H1 (cell line): ENCODE measurements at regions not wholly inside any gene's neighbourhood (a gene's known extent, or its start where the extent isn't known, plus 50 kb on each side); places are given as distances from the start of the nearest gene placed in this dataset.

Experiments used
- CTCF ChIA-PET: fragments of 300-600 bp; sonication (Branson Sonifier 250); formaldehyde crosslinking; loops from one replicate; lab custom pipeline; 2021; ENCODE audit not compliant: partially characterized antibody; lab: Charles Lee
- POLR2A ChIA-PET: fragments of 300-600 bp; sonication (Branson Sonifier 250); formaldehyde crosslinking; loops from one replicate; lab custom pipeline; 2021; ENCODE audit warnings: inconsistent platforms; ENCODE audit not compliant: partially characterized antibody; lab: Charles Lee
- DNase-seq, 2 experiments: peaks; one replicate each; pipeline versions ENCODE4 v3.0.0 to v3.0.0-alpha.2; 2010 to 2022; ENCODE audit warnings: low spot score in 2 of 2, low read depth in 1 of 2, mixed read lengths in 1 of 2
- FAIRE-seq: peaks from 2 replicates; lab custom pipeline; 2011; peaks lifted over from hg19 to GRCh38; lab: Jason Lieb, UNC
- H2AFZ ChIP-seq: 2 replicates; pipeline ENCODE4 v1.8.1; 2012; ENCODE audit warnings: low read length, inconsistent platforms
- H2AK5ac ChIP-seq: 2 replicates; pipeline ENCODE4 v1.6.1; 2013; ENCODE audit warnings: low read depth, low read length
- H2BK120ac ChIP-seq: replicated peaks from 2 replicates; pipeline ENCODE3; 2013; ENCODE audit warnings: low read depth, low read length, inconsistent platforms
- H2BK12ac ChIP-seq: 2 replicates; pipeline ENCODE4 v1.6.1; 2013; ENCODE audit warnings: low read depth, low read length
- H2BK15ac ChIP-seq: 2 replicates; pipeline ENCODE4 v1.6.1; 2013; ENCODE audit warnings: low read length
- H2BK20ac ChIP-seq: 2 replicates; pipeline ENCODE4 v1.6.1; 2013; ENCODE audit warnings: low read length
- H2BK5ac ChIP-seq: 2 replicates; pipeline ENCODE4 v1.6.1; 2013; ENCODE audit warnings: low read depth, low read length
- H3K14ac ChIP-seq: 2 replicates; pipeline ENCODE4 v1.6.1; 2013; ENCODE audit warnings: inconsistent platforms; ENCODE audit not compliant: insufficient read length
- H3K18ac ChIP-seq: 2 replicates; pipeline ENCODE4 v1.6.1; 2013; ENCODE audit warnings: low read length; ENCODE audit errors: extremely low read depth
- H3K23ac ChIP-seq: 2 replicates; pipeline ENCODE4 v1.6.1; 2013; ENCODE audit warnings: inconsistent platforms; ENCODE audit not compliant: insufficient read length
- H3K23me2 ChIP-seq: 2 replicates; pipeline ENCODE4 v1.6.1; 2013; ENCODE audit warnings: low read depth, low read length
- H3K27ac ChIP-seq: 2 replicates; pipeline ENCODE4 v1.6.1; 2011; ENCODE audit warnings: low read depth, low read length, inconsistent platforms
- H3K27me3 ChIP-seq, 4 experiments: replicated peaks in 1 of 4; 1 replicate in 1 of 4; 2 replicates in 3 of 4; pipeline versions ENCODE4 v1.6.1 to v1.8.1; 2011 to 2013; ENCODE audit warnings: low read length in 3 of 4, mild to moderate bottlenecking in 3 of 4, inconsistent platforms in 2 of 4, mixed read lengths in 2 of 4, moderate library complexity in 1 of 4; ENCODE audit not compliant: control insufficient read depth in 3 of 4, insufficient read depth in 3 of 4; ENCODE audit errors: extremely low read depth in 1 of 4
- H3K36me3 ChIP-seq, 4 experiments: 2 replicates each; pipeline versions ENCODE4 v1.6.1 to v1.8.1; 2011 to 2013; ENCODE audit warnings: mild to moderate bottlenecking in 4 of 4, low read length in 3 of 4, moderate library complexity in 2 of 4, control low read depth in 1 of 4, inconsistent platforms in 1 of 4; ENCODE audit not compliant: insufficient read depth in 4 of 4, control insufficient read depth in 2 of 4
- H3K4ac ChIP-seq: replicated peaks from 2 replicates; pipeline ENCODE3; 2013; ENCODE audit warnings: low read length, low read depth, mixed read lengths, inconsistent platforms; ENCODE audit not compliant: insufficient read length
- H3K4me1 ChIP-seq, 4 experiments: replicated peaks in 1 of 4; 1 replicate in 1 of 4; 2 replicates in 3 of 4; pipeline versions ENCODE4 v1.6.1 to v1.8.1; 2011 to 2013; ENCODE audit warnings: low read length in 3 of 4, inconsistent platforms in 2 of 4, mixed read lengths in 1 of 4; ENCODE audit not compliant: insufficient read depth in 4 of 4, control insufficient read depth in 3 of 4
- H3K4me2 ChIP-seq, 2 experiments: 2 replicates each; pipeline versions ENCODE4 v1.6.1 to v1.8.1; 2011 to 2013; ENCODE audit warnings: low read depth in 2 of 2, low read length in 2 of 2, control low read depth in 1 of 2, inconsistent platforms in 1 of 2, mild to moderate bottlenecking in 1 of 2; ENCODE audit not compliant: insufficient read depth in 1 of 2
- H3K4me3 ChIP-seq, 4 experiments: fragments of 200-600, 300-600 bp in 1 of 4; sonication (generic), shearing (Covaris generic), sonication (Bioruptor Twin) in 1 of 4; 2 replicates each; pipeline versions ENCODE4 v1.5.1 to v1.8.1; 2011 to 2016; ENCODE audit warnings: low read length in 4 of 4, low read depth in 3 of 4, control low read depth in 2 of 4, inconsistent platforms in 2 of 4, mild to moderate bottlenecking in 2 of 4, mixed read lengths in 1 of 4, moderate library complexity in 1 of 4; ENCODE audit not compliant: insufficient read depth in 2 of 4; ENCODE audit errors: extremely low read depth in 1 of 4
- H3K56ac ChIP-seq: replicated peaks from 2 replicates; pipeline ENCODE3; 2013; ENCODE audit warnings: low read depth, mild to moderate bottlenecking, mixed read lengths, low read length, inconsistent platforms; ENCODE audit not compliant: insufficient read length
- H3K79me1 ChIP-seq: 2 replicates; pipeline ENCODE4 v1.6.1; 2013; ENCODE audit warnings: low read depth, low read length, control low read depth
- H3K79me2 ChIP-seq, 2 experiments: 2 replicates each; pipeline versions ENCODE4 v1.6.1 to v1.8.1; 2012 to 2013; ENCODE audit warnings: low read length in 2 of 2, mild to moderate bottlenecking in 2 of 2, inconsistent platforms in 1 of 2; ENCODE audit not compliant: insufficient read depth in 2 of 2, control insufficient read depth in 1 of 2
- H3K9ac ChIP-seq, 4 experiments: replicated peaks in 1 of 4; 1 replicate in 1 of 4; 2 replicates in 3 of 4; pipeline versions ENCODE4 v1.6.1 to v1.8.1; 2011 to 2013; ENCODE audit warnings: low read depth in 3 of 4, low read length in 3 of 4, control low read depth in 2 of 4, mild to moderate bottlenecking in 2 of 4, moderate library complexity in 2 of 4, inconsistent platforms in 1 of 4; ENCODE audit errors: extremely low read depth in 1 of 4
- H3K9me3 ChIP-seq, 2 experiments: 2 replicates each; pipeline versions ENCODE4 v1.6.1 to v1.8.1; 2012 to 2013; ENCODE audit warnings: mild to moderate bottlenecking in 2 of 2, moderate library complexity in 2 of 2, control low read depth in 1 of 2, inconsistent platforms in 1 of 2, low read depth in 1 of 2, low read length in 1 of 2, mixed read lengths in 1 of 2; ENCODE audit not compliant: insufficient read depth in 2 of 2
- H4K20me1 ChIP-seq, 2 experiments: replicated peaks in 1 of 2; 2 replicates each; pipeline versions ENCODE3 to v1.8.1; 2011 to 2013; ENCODE audit warnings: inconsistent platforms in 2 of 2, low read length in 2 of 2, mild to moderate bottlenecking in 1 of 2; ENCODE audit not compliant: insufficient read depth in 2 of 2, control insufficient read depth in 1 of 2
- H4K5ac ChIP-seq: 2 replicates; pipeline ENCODE4 v1.6.1; 2013; ENCODE audit warnings: low read length, low read depth, mixed read lengths, inconsistent platforms; ENCODE audit not compliant: insufficient read length
- H4K8ac ChIP-seq: 2 replicates; pipeline ENCODE4 v1.8.0; 2013; ENCODE audit warnings: mild to moderate bottlenecking, moderate library complexity, low read length, inconsistent platforms; ENCODE audit not compliant: insufficient read depth; ENCODE audit errors: extremely low read depth
- H4K91ac ChIP-seq: replicated peaks from 2 replicates; pipeline ENCODE3; 2013; ENCODE audit warnings: low read length, mixed read lengths, inconsistent platforms; ENCODE audit not compliant: insufficient read length
- BCL11A ChIP-seq, 2 experiments: IDR thresholded peaks; one replicate each; pipeline ENCODE4 v1.6.1; 2011; ENCODE audit warnings: low read depth in 2 of 2, low read length in 2 of 2, mild to moderate bottlenecking in 2 of 2
- NANOG ChIP-seq: IDR thresholded peaks from 2 replicates; pipeline ENCODE4 v1.6.1; 2011; ENCODE audit warnings: low read length, low read depth, mild to moderate bottlenecking, inconsistent platforms; ENCODE audit not compliant: insufficient read depth, poor library complexity, severe bottlenecking
- NRF1 ChIP-seq: IDR thresholded peaks from 2 replicates; pipeline ENCODE4 v1.6.1; 2011; ENCODE audit warnings: mild to moderate bottlenecking, low read depth, low read length, improper control_type of control experiment
- POLR2AphosphoS5 ChIP-seq: IDR thresholded peaks from 2 replicates; pipeline ENCODE4 v1.6.1; 2011; ENCODE audit warnings: low read depth, low read length
- SAP30 ChIP-seq: fragments of 300-600 bp; sonication (generic); IDR thresholded peaks from 2 replicates; pipeline ENCODE4 v1.7.1; 2012; ENCODE audit warnings: low read length, moderate library complexity, mild to moderate bottlenecking, inconsistent platforms; ENCODE audit not compliant: insufficient read depth, insufficient replicate concordance
- SIRT6 ChIP-seq: IDR thresholded peaks from one replicate; pipeline ENCODE4 v1.7.1; 2012; ENCODE audit warnings: low read length, inconsistent platforms
- SP2 ChIP-seq: IDR thresholded peaks from 2 replicates; pipeline ENCODE4 v1.6.1; 2012; ENCODE audit warnings: mild to moderate bottlenecking, low read length, inconsistent platforms
- TAF7 ChIP-seq: optimal IDR thresholded peaks from 2 replicates; pipeline ENCODE3; 2011; ENCODE audit warnings: low read depth, mild to moderate bottlenecking, inconsistent platforms, low read length, moderate library complexity, borderline replicate concordance
- TEAD4 ChIP-seq: IDR thresholded peaks from 2 replicates; pipeline ENCODE4 v1.6.1; 2012; ENCODE audit warnings: low read depth, low read length, inconsistent platforms, mixed read lengths
- YY1 ChIP-seq: IDR thresholded peaks from 2 replicates; pipeline ENCODE4 v1.6.1; 2011; ENCODE audit warnings: low read depth, mild to moderate bottlenecking, low read length
- WGBS, 2 experiments: shearing (Covaris generic) in 1 of 2; methylation state at CpG; one replicate each; pipeline versions ENCODE4 v1.1.6 to v1.1.7; 2013 to 2015; ENCODE audit warnings: low lambda C conversion rate in 2 of 2, mixed read lengths in 2 of 2, inconsistent platforms in 1 of 2, low coverage in 1 of 2, missing lambda C conversion rate in 1 of 2; ENCODE audit not compliant: insufficient replicate concordance in 2 of 2, insufficient coverage in 1 of 2, insufficient read length in 1 of 2; ENCODE audit errors: extremely low coverage in 1 of 2, missing lambda C conversion rate in 1 of 2; 5-methylcytosine and 5-hydroxymethylcytosine counted together
- TF ChIP-seq, protein P1 (sequence below): IDR thresholded peaks from 2 replicates; pipeline ENCODE4 v1.6.1; 2012; ENCODE audit warnings: inconsistent platforms

DNA sequence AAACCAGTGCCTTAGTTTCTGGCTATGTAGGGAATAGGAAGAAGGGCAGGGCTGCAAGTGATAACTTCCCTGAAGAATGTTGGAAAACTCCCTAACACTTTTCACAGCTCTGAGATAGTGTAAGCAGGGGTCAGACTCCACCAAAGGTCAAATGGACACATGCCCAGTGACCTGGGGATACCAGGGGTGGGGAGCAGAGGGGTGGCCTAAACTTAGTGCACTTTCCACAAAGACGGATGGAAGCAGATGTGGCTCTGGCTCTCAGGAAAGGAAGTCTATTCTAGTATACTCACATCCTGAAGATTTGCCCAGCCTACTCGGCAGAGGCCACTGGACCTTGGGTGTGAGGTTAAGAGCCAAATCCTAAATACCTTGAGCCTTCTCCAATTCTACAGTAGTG is 285.8 kb downstream of the NUAK1 start:
- no peak overlapping the region for H3K4ac ChIP-seq
- no peak overlapping the region for H4K91ac ChIP-seq
- no peak overlapping the region for H3K23ac ChIP-seq
- no peaks in the 10 kb centered on the region for H3K79me1 ChIP-seq
- ChIA-PET CTCF (no interaction called here), POLR2A (no interaction called here)
- no peaks in the 10 kb centered on the region for H3K79me2 ChIP-seq
- no peak overlapping the region for H3K56ac ChIP-seq
- no peak overlapping the region for H3K14ac ChIP-seq
- FAIRE-seq (no peak), DNase-seq (no peak)
- no peaks in the 10 kb centered on the region; the same call in 1 of the 2 replicates for H3K23me2 ChIP-seq
- H2BK5ac ChIP-seq, result no peak overlapping the region
- no peak overlapping the region for H2BK120ac ChIP-seq
- no peak overlapping the region for H2AFZ ChIP-seq
- no peak overlapping the region for H3K4me3 ChIP-seq
- H2BK15ac ChIP-seq, result no peak overlapping the region
- H3K4me2 ChIP-seq, result no peak overlapping the region
- no peaks in the 10 kb centered on the region for H3K4me1 ChIP-seq
- 96% methylated on average over 2 of the region's 2 CpGs; no CpG with 5 or more reads in 1 of the 2 experiments for WGBS, 2 experiments
- H3K36me3 ChIP-seq, result no peaks in the 10 kb centered on the region
- no peak overlapping the region for H4K8ac ChIP-seq
- no peak overlapping the region; the same call in 1 of the 2 replicates for H2AK5ac ChIP-seq
- H3K9me3 ChIP-seq, result 0 out of 4 replicates have a peak, but pooled peaks cover 0 to under 1% of the 10 kb centered on the region in 2 experiments
- no peak overlapping the region for H3K18ac ChIP-seq
- 0 out of 2 replicates have a peak overlapping the region, but pooled peaks have one; percentile 71 for H2BK12ac ChIP-seq
- H3K27me3 ChIP-seq, result no peaks in the 10 kb centered on the region
- peaks cover 0 to 2% of the 10 kb centered on the region in 2 experiments for H4K20me1 ChIP-seq
- no peak overlapping the region for H3K27ac ChIP-seq
- H2BK20ac ChIP-seq, result no peak overlapping the region
- H4K5ac ChIP-seq, result no peak overlapping the region
- H3K9ac ChIP-seq, result no peak overlapping the region
- TF ChIP-seq SP2 (no peak), TAF7 (no peak), NRF1 (no peak), NANOG (no peak), BCL11A (IDR thresholded peaks at IDR 0.05; ENCODE audit: low read depth in 2 of 2, low read length in 2 of 2) (no peak), TEAD4 (no peak), YY1 (no peak), SAP30 (no peak), POLR2AphosphoS5 (no peak), SIRT6 (no peak)
- TF ChIP-seq, protein P1, sequence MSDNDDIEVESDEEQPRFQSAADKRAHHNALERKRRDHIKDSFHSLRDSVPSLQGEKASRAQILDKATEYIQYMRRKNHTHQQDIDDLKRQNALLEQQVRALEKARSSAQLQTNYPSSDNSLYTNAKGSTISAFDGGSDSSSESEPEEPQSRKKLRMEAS, result no peak
